Stimulated activated CD4-positive, alpha-beta T cell treated with anti-CD3 and anti-CD28 coated beads, Interleukin-12 subunit alpha, Interleukin-12 subunit beta, amount 100 ng/mL, for 48 hours (primary cell): ENCODE measurements at regions not wholly inside any gene's neighbourhood (a gene's known extent, or its start where the extent isn't known, plus 50 kb on each side); places are given as distances from the start of the nearest gene placed in this dataset.

Experiments
- DNase-seq, 3 donors: peaks; one replicate each; pipeline ENCODE4 v3.0.0-alpha.2; 2020; ENCODE audit warnings: low read depth in 2 of 3, low spot score in 1 of 3

- DNase-seq: no peak
Measured at GRCh38 chr15:69902414-69903062, 195.2 kb downstream of the TLE3 start.

GRCh38 chr15:69903470-69904469, 193.9 kb downstream of the TLE3 start:
- DNase-seq: no peak

GRCh38 chr15:69906256-69907185, 191.2 kb downstream of the TLE3 start:
- no peak for DNase-seq

DNA sequence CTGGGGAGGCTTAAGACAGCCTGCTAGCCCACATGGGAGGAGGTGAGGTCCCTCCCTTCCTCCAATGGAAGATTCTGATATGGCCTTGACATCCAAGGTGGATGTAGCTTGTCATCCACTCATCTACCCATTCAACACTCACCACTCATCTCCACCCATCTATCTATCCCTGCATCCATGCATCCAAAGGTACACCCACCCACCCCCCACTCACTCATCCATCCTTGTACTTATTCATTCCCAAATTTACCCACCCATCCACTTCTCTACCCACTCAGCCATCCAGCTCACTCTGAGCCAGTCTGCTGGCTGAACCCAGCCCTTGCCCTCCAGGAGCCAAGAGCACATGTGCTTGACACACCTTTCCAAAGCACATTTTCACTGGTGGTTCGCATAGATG, 189.7 kb downstream of the TLE3 start:
- DNase-seq: no peak

- no peak for DNase-seq
Measured at GRCh38 chr15:69908590-69909420, 188.9 kb downstream of the TLE3 start.

DNA sequence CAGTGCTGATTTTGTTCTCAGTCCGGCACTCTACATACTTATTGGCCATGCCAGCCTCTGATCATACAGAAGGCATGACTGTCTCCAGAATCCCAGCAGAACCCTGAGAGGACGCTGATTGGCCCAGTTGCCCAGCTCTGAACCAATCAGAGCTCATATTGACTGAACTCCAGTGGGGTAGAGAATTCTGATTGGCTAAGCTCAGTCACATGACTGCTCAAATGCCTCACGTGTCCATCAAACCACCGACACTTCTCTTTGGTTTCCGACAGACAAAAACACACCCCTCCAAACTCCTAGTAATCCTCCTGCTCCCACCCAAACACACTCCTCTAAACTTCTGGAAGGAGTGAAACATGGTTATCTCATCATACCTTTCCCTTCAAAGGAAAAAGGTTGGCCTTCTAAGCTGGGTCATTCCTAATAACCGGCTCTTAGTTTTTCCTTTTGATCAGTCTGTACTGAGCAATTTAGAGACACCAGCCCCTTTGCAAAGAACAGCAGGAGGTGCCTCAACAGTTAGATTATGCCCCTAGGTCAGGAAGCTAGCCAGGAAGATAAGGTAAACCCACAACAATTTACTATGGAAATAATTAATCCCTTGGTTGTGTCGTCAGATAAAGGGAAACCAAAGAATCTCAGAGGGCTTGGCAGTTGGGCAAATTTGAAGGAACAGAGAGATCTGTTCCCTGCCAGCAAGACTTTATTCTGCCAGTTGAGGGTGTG, 187.8 kb downstream of the TLE3 start:
- DNase-seq: no peak

DNA sequence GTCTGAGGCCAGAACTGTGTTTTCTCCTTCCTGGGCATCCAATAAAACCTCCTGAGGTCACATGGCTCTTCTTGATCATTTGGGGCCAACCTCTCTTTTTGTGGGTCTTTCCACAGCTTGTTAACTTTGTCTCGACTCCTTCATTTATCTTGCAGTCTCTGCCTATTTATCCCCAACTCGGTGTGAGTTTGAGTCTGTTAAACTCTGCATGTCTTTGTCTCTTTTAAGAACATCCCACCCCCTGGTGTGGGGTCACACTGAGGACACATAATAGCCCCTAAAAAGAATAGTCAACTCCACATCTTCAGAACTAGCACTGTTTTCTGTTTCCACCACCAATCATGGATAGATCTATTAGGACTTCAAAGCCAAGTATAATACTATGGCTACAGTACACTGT, 187.2 kb downstream of the TLE3 start:
- DNase-seq: no peak

- no peak for DNase-seq
Measured at GRCh38 chr15:69912116-69912515, 185.6 kb downstream of the TLE3 start.

DNA sequence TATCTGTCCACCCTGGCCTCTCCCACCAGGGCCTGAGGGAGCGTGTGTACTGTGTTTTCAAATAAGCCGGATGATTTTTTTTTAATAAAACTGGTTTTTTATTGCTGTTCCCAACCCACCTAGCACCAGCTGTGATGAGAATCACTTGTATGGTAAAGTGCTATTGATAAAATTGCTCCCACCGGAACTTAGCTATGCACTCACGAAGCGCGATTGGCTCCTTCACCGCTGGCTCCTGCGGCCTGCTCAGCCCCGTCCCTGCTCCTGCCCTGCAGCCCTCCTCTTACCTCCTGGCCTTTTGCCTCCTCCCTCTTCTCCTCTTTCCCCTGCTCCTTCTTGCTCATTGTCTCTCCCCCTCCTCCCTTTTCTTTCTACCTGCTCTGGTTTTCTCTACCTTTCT, 183.7 kb downstream of the TLE3 start:
- no peak for DNase-seq

GRCh38 chr15:69914960-69915359, 182.8 kb downstream of the TLE3 start:
- DNase-seq: no peak

GRCh38 chr15:69916169-69916785, 181.4 kb downstream of the TLE3 start:
- DNase-seq: no peak

DNA sequence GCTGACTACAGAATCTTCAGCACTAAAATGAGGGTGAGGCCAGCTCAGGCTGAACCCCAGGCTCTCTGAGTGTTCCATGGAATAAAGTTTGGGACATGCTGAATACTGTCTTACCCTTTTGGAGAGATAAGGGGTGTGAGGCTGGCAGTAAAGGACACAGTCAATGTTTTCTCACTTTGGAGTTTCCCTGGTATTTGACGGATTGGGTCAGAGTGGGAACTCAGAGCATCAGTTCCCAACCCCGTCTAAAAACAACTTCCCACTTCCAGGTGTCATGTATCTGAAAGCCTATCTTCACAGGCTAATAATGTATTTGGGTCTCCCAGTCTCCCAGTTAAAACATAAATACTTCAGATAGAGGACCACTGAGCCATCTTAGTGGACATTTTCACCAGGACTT, 180.7 kb downstream of the TLE3 start:
- no peak for DNase-seq

- DNase-seq: no peak
Measured at GRCh38 chr15:69919816-69920215, 177.9 kb downstream of the TLE3 start.

- DNase-seq: no peak
Measured at GRCh38 chr15:69920221-69920620, 177.5 kb downstream of the TLE3 start.

- DNase-seq: no peak
Measured at GRCh38 chr15:69921626-69922619, 175.8 kb downstream of the TLE3 start.

DNA sequence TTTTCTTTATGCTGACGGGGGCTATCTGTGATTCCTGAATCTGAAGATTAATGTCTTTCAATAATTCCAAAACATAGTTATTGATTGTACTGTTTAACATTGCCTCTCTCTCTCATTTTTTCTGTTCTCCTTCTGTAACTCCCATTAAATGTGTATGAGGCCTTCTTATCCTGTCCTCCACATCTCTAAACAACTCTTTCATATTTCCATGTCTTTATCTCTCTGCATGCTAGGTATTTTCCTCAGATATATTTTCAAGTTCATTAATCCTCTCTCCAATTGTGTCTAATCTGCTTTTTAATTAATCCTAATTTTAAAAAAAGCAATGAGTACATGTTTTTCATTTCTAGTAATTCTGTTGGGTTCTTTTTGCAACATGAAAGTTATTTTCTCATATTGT, 173.2 kb downstream of the TLE3 start:
- DNase-seq: no peak

GRCh38 chr15:69926006-69926405, 171.7 kb downstream of the TLE3 start:
- no peak for DNase-seq

GRCh38 chr15:69926721-69927120, 171.0 kb downstream of the TLE3 start:
- no peak for DNase-seq
